ENCODE measurements at regions not wholly inside any gene's neighbourhood (a gene's known extent, or its start where the extent isn't known, plus 50 kb on each side); places are given as distances from the start of the nearest gene placed in this dataset.
A peak's percentile ranks its signal among the peaks of the same experiment; 100 is the strongest.
"Not testable (repeated sequence)": the region's sequence is repeated elsewhere in the genome, so short reads cannot be mapped to it uniquely, and the experiment has no call there.

- POLR2A ChIA-PET (ENCODE audit: low non-redundant PET); H3K9me3 ChIP-seq (ENCODE audit: low read depth, low read length, poor library complexity, severe bottlenecking); H3K27ac ChIP-seq (ENCODE audit: low read depth, low read length, poor library complexity, severe bottlenecking); H3K27me3 ChIP-seq (replicated peaks; ENCODE audit: insufficient read depth, low read depth, low read length, poor library complexity); H3K36me3 ChIP-seq (ENCODE audit: insufficient read depth, low read length, poor library complexity, severe bottlenecking); BruUV-seq (replicated peaks); H3K4me3 ChIP-seq (ENCODE audit: low read depth, low read length, poor library complexity, severe bottlenecking): not testable (repeated sequence)
- CTCF ChIA-PET, result interaction anchor here (0.8 kb wide), 1 partner anchor 10 kb away, joined by 3 read pairs; no protein-coding TSS in a partner anchor
- DNase-seq (ENCODE audit: low spot score), result peak; percentile 63
- peaks cover 23% of the 10 kb centered on the region for H3K4me1 ChIP-seq (ENCODE audit: insufficient read depth, low read length, poor library complexity, severe bottlenecking)
- intact Hi-C loops (cut with micrococcal nuclease; ENCODE audit: unreplicated experiment), result loop anchor here (10.0 kb wide), 1 partner anchor 72 kb away; no protein-coding TSS in a partner anchor
Observed at GRCh38 chr1:148336121-148336918, 146.8 kb downstream of the PPIAL4G start.

GRCh38 chr1:148334339-148335130 is 148.6 kb downstream of the PPIAL4G start:
- intact Hi-C loops (cut with micrococcal nuclease; ENCODE audit: unreplicated experiment), result loop anchor here (10.0 kb wide), 1 partner anchor 70 kb away; no protein-coding TSS in a partner anchor
- ChIA-PET CTCF (no interaction called here), POLR2A (ENCODE audit: low non-redundant PET) (interaction anchor here (0.6 to 1.6 kb wide), 3 partner anchors 71 to 791 kb away, joined by 3 to 5 read pairs (median 5); no protein-coding TSS in a partner anchor)
- Histone ChIP-seq H3K4me3 (ENCODE audit: low read depth, low read length, poor library complexity, severe bottlenecking) (peak overlapping the region; percentile 52), H3K27ac (ENCODE audit: low read depth, low read length, poor library complexity, severe bottlenecking) (peak overlapping the region; percentile 95), H3K4me1 (ENCODE audit: insufficient read depth, low read length, poor library complexity, severe bottlenecking) (peaks cover 23% of the 10 kb centered on the region), H3K27me3 (replicated peaks; ENCODE audit: insufficient read depth, low read depth, low read length, poor library complexity) (no peaks in the 10 kb centered on the region), H3K9me3 (ENCODE audit: low read depth, low read length, poor library complexity, severe bottlenecking) (no peaks in the 10 kb centered on the region), H3K36me3 (ENCODE audit: insufficient read depth, low read length, poor library complexity, severe bottlenecking) (no peaks in the 10 kb centered on the region)
- TF ChIP-seq EZH2 (IDR thresholded peaks at IDR 0.05; ENCODE audit: borderline replicate concordance, low read depth, low read length, poor library complexity, severe bottlenecking) (no peak), CTCF (conservative IDR thresholded peaks at IDR 0.05; ENCODE audit: low read depth, low read length) (no peak)
- peak; percentile 86 for DNase-seq (ENCODE audit: low spot score)
- BruUV-seq (replicated peaks), result TSS peak; percentile 99

- Histone ChIP-seq H3K4me3 (ENCODE audit: low read depth, low read length, poor library complexity, severe bottlenecking) (peak overlapping the region; percentile 52), H3K27me3 (replicated peaks; ENCODE audit: insufficient read depth, low read depth, low read length, poor library complexity) (no peaks in the 10 kb centered on the region), H3K36me3 (ENCODE audit: insufficient read depth, low read length, poor library complexity, severe bottlenecking) (no peaks in the 10 kb centered on the region), H3K27ac (ENCODE audit: low read depth, low read length, poor library complexity, severe bottlenecking) (peak overlapping the region; percentile 95), H3K4me1 (ENCODE audit: insufficient read depth, low read length, poor library complexity, severe bottlenecking) (peaks cover 23% of the 10 kb centered on the region), H3K9me3 (ENCODE audit: low read depth, low read length, poor library complexity, severe bottlenecking) (no peaks in the 10 kb centered on the region)
- intact Hi-C loops (cut with micrococcal nuclease; ENCODE audit: unreplicated experiment), result loop anchor here (10.0 kb wide), 1 partner anchor 69 kb away; no protein-coding TSS in a partner anchor
- ChIA-PET POLR2A (ENCODE audit: low non-redundant PET) (interaction anchor here (0.6 to 1.6 kb wide), 2 partner anchors 70 to 791 kb away, joined by 5 read pairs; no protein-coding TSS in a partner anchor), CTCF (no interaction called here)
- DNase-seq (ENCODE audit: low spot score), result no peak
- TF ChIP-seq EZH2 (IDR thresholded peaks at IDR 0.05; ENCODE audit: borderline replicate concordance, low read depth, low read length, poor library complexity, severe bottlenecking), result no peak
- BruUV-seq (replicated peaks), result no TSS peak
Observed at GRCh38 chr1:148333875-148334338, 149.2 kb downstream of the PPIAL4G start.

- intact Hi-C loops (cut with micrococcal nuclease; ENCODE audit: unreplicated experiment), result no loop called here
- H3K4me3 ChIP-seq (ENCODE audit: low read depth, low read length, poor library complexity, severe bottlenecking), result no peak overlapping the region
- ChIA-PET POLR2A (ENCODE audit: low non-redundant PET) (no interaction called here), CTCF (no interaction called here)
- no peaks in the 10 kb centered on the region for H3K27me3 ChIP-seq (replicated peaks; ENCODE audit: insufficient read depth, low read depth, low read length, poor library complexity)
- TF ChIP-seq CTCF (conservative IDR thresholded peaks at IDR 0.05; ENCODE audit: low read depth, low read length), result no peak
- no peak for TF ChIP-seq EZH2 (IDR thresholded peaks at IDR 0.05; ENCODE audit: borderline replicate concordance, low read depth, low read length, poor library complexity, severe bottlenecking)
- no peaks in the 10 kb centered on the region for H3K9me3 ChIP-seq (ENCODE audit: low read depth, low read length, poor library complexity, severe bottlenecking)
- BruUV-seq (replicated peaks), result no TSS peak
- H3K36me3 ChIP-seq (ENCODE audit: insufficient read depth, low read length, poor library complexity, severe bottlenecking), result no peaks in the 10 kb centered on the region
- H3K4me1 ChIP-seq (ENCODE audit: insufficient read depth, low read length, poor library complexity, severe bottlenecking), result peaks cover 3% of the 10 kb centered on the region
- no peak overlapping the region for H3K27ac ChIP-seq (ENCODE audit: low read depth, low read length, poor library complexity, severe bottlenecking)
- no peak for DNase-seq (ENCODE audit: low spot score)
Observed at GRCh38 chr1:148328884-148329283, 154.2 kb downstream of the PPIAL4G start.

- POLR2A ChIA-PET (ENCODE audit: low non-redundant PET); H3K4me3 ChIP-seq (ENCODE audit: low read depth, low read length, poor library complexity, severe bottlenecking); DNase-seq (ENCODE audit: low spot score); intact Hi-C loops (cut with micrococcal nuclease; ENCODE audit: unreplicated experiment); H3K36me3 ChIP-seq (ENCODE audit: insufficient read depth, low read length, poor library complexity, severe bottlenecking); H3K9me3 ChIP-seq (ENCODE audit: low read depth, low read length, poor library complexity, severe bottlenecking); H3K4me1 ChIP-seq (ENCODE audit: insufficient read depth, low read length, poor library complexity, severe bottlenecking); CTCF ChIA-PET; H3K27me3 ChIP-seq (replicated peaks; ENCODE audit: insufficient read depth, low read depth, low read length, poor library complexity); H3K27ac ChIP-seq (ENCODE audit: low read depth, low read length, poor library complexity, severe bottlenecking); BruUV-seq (replicated peaks): not testable (repeated sequence)
Observed at GRCh38 chr1:148325031-148325430, 158.1 kb downstream of the PPIAL4G start.
